Endodermal cell (in vitro differentiated cells): ENCODE measurements at regions not wholly inside any gene's neighbourhood (a gene's known extent, or its start where the extent isn't known, plus 50 kb on each side); places are given as distances from the start of the nearest gene placed in this dataset.

Source experiments
- DNase-seq: peaks from one replicate; pipeline ENCODE4 v3.0.0-alpha.2; 2017
- H3K27ac ChIP-seq: 2 replicates; pipeline ENCODE4 v1.5.1; 2013; ENCODE audit warnings: mild to moderate bottlenecking, low read depth, low read length, moderate library complexity
- H3K27me3 ChIP-seq: 2 replicates; pipeline ENCODE4 v1.6.1; 2013; ENCODE audit warnings: mild to moderate bottlenecking, low read length, moderate library complexity; ENCODE audit not compliant: insufficient read depth, control insufficient read depth, poor library complexity, severe bottlenecking
- H3K36me3 ChIP-seq: 2 replicates; pipeline ENCODE4 v1.7.0; 2013; ENCODE audit warnings: mild to moderate bottlenecking, low read length, moderate library complexity; ENCODE audit not compliant: control insufficient read depth, insufficient read depth
- H3K4me1 ChIP-seq: one replicate; pipeline ENCODE4 v1.7.0; 2013; ENCODE audit warnings: low read length; ENCODE audit not compliant: control insufficient read depth, insufficient read depth
- H3K4me3 ChIP-seq: 2 replicates; pipeline ENCODE4 v1.5.1; 2013; ENCODE audit warnings: mild to moderate bottlenecking, low read length, moderate library complexity
- H3K9ac ChIP-seq: 2 replicates; pipeline ENCODE4 v1.6.1; 2013; ENCODE audit warnings: mild to moderate bottlenecking, low read length, moderate library complexity; ENCODE audit not compliant: poor library complexity, severe bottlenecking; ENCODE audit errors: extremely low read depth
- H3K9me3 ChIP-seq: 2 replicates; pipeline ENCODE4 v1.6.1; 2013; ENCODE audit warnings: mild to moderate bottlenecking, low read length, moderate library complexity; ENCODE audit not compliant: control insufficient read depth
- H3K27ac Mint-ChIP-seq: 2 replicates; pipeline ENCODE4 v1.8.0; 2020; ENCODE audit warnings: mixed read lengths
- H3K27me3 Mint-ChIP-seq: 2 replicates; pipeline ENCODE4 v1.8.0; 2021; ENCODE audit warnings: mild to moderate bottlenecking, mixed read lengths; ENCODE audit not compliant: insufficient read depth
- H3K36me3 Mint-ChIP-seq: 2 replicates; pipeline ENCODE4 v1.8.0; 2020; ENCODE audit warnings: low read depth, mixed read lengths
- H3K4me1 Mint-ChIP-seq: 2 replicates; pipeline ENCODE4 v1.8.0; 2020; ENCODE audit warnings: mixed read lengths
- H3K4me3 Mint-ChIP-seq: 2 replicates; pipeline ENCODE4 v1.8.0; 2020; ENCODE audit warnings: mild to moderate bottlenecking, moderate library complexity, mixed read lengths
- H3K9me3 Mint-ChIP-seq: 2 replicates; pipeline ENCODE4 v1.8.0; 2020; ENCODE audit warnings: mild to moderate bottlenecking, mixed read lengths
- WGBS, 2 experiments: methylation state at CpG; one replicate each; pipeline versions ENCODE4 v1.1.5 to v1.1.7; 2013; ENCODE audit warnings: missing lambda C conversion rate in 2 of 2, mixed read lengths in 1 of 2; ENCODE audit not compliant: insufficient coverage in 1 of 2, insufficient read length in 1 of 2; 5-methylcytosine and 5-hydroxymethylcytosine counted together
- TF ChIP-seq, protein P1 (sequence below): fragments of 200-600 bp; sonication (generic); conservative IDR thresholded peaks from 2 replicates; pipeline ENCODE4 v1.5.0; 2021; ENCODE audit warnings: antibody characterized with exemption, mild to moderate bottlenecking

GRCh38 chr16:11422381-11423314 lies 77.4 kb downstream of the RMI2 start:
- 85 to 88% methylated on average over 13 to 26 of the region's 26 CpGs for WGBS, 2 experiments
- no peaks in the 10 kb centered on the region for H3K9me3 ChIP-seq
- H3K4me1 ChIP-seq = no peaks in the 10 kb centered on the region
- no peak overlapping the region for H3K27ac ChIP-seq
- no peak for DNase-seq
- Mint-ChIP-seq H3K4me1 (no peaks in the 10 kb centered on the region), H3K36me3 (no peaks in the 10 kb centered on the region), H3K27ac (no peak overlapping the region), H3K9me3 (no peaks in the 10 kb centered on the region), H3K4me3 (no peak overlapping the region), H3K27me3 (no peaks in the 10 kb centered on the region)
- no peaks in the 10 kb centered on the region for H3K27me3 ChIP-seq
- no peak overlapping the region for H3K4me3 ChIP-seq
- TF ChIP-seq, protein P1, sequence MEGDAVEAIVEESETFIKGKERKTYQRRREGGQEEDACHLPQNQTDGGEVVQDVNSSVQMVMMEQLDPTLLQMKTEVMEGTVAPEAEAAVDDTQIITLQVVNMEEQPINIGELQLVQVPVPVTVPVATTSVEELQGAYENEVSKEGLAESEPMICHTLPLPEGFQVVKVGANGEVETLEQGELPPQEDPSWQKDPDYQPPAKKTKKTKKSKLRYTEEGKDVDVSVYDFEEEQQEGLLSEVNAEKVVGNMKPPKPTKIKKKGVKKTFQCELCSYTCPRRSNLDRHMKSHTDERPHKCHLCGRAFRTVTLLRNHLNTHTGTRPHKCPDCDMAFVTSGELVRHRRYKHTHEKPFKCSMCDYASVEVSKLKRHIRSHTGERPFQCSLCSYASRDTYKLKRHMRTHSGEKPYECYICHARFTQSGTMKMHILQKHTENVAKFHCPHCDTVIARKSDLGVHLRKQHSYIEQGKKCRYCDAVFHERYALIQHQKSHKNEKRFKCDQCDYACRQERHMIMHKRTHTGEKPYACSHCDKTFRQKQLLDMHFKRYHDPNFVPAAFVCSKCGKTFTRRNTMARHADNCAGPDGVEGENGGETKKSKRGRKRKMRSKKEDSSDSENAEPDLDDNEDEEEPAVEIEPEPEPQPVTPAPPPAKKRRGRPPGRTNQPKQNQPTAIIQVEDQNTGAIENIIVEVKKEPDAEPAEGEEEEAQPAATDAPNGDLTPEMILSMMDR = no peak
- H3K36me3 ChIP-seq = no peaks in the 10 kb centered on the region
- no peak overlapping the region for H3K9ac ChIP-seq

DNA sequence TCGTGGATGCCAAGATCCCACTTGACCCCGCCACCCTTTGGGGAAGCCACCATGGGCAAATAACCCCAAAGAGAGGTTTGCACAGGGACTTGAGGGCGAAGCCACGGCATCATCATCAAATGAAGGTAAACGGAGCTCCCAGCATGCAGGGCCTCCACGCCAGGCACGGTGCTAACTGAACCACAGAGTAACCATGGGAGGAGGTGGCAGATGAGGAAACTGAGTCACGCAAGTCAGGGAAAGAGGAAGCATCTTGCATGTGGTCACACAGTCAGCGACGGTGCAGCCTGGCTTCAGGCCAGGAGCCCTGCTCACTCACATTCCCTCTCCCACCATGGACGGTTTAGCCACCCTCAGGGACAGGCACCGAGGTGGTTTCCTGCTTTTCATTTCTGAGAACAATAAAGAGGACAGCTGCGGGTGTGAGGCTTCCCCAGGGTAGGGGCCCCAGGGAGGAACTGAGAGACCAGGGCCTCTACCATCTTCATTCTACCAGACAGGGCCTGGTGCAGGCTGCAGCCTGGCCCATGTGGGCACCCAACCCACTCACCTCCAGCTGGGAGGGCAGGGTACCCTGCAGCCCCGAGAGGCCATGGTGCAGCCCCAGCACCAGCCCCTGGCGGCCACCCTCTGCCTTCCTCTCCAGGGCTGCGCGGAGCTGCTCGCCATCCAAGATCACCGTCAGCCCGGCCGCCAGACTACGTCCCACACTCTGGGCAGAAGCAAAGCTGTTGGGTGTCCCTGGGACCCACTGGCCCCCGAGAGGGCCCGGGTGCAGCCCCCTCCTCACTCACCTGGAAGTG lies 78.3 kb downstream of the RMI2 start:
- Histone ChIP-seq H3K27me3 (no peaks in the 10 kb centered on the region), H3K4me3 (no peak overlapping the region), H3K27ac (no peak overlapping the region), H3K4me1 (no peaks in the 10 kb centered on the region), H3K9ac (no peak overlapping the region), H3K9me3 (no peaks in the 10 kb centered on the region), H3K36me3 (no peaks in the 10 kb centered on the region)
- Mint-ChIP-seq H3K36me3 (no peaks in the 10 kb centered on the region), H3K27me3 (no peaks in the 10 kb centered on the region), H3K4me3 (no peak overlapping the region), H3K9me3 (no peaks in the 10 kb centered on the region), H3K27ac (no peak overlapping the region), H3K4me1 (no peaks in the 10 kb centered on the region)
- TF ChIP-seq, protein P1 = no peak
- DNase-seq = no peak
- 91 to 94% methylated on average over 17 to 24 of the region's 24 CpGs for WGBS, 2 experiments

DNA sequence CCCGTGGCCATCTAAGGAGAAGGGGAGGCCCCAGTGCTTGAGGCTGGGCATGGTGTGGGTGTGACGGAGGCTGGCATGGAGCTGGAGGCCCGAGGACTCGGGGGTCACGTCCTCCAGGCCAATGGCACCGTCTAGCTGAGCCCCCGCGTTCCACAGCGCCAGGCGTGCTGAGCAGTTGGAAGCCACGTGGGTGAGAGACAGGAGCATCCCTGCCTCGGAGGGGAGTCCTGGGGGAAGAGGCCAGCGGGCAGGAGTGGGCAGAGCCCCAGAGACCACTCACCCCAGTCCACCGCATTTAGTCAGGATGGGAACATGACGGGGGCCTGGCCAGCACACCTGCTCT lies 78.8 kb downstream of the RMI2 start:
- no peak overlapping the region for H3K4me3 Mint-ChIP-seq

More for the DNA sequence above, 78.8 kb downstream of the RMI2 start:
- no peaks in the 10 kb centered on the region for H3K36me3 ChIP-seq
- no peaks in the 10 kb centered on the region for H3K4me1 Mint-ChIP-seq
- H3K9me3 ChIP-seq = no peaks in the 10 kb centered on the region
- no peaks in the 10 kb centered on the region for H3K27me3 Mint-ChIP-seq
- 83 to 93% methylated on average over 13 to 15 of the region's 15 CpGs for WGBS, 2 experiments
- H3K4me1 ChIP-seq = no peaks in the 10 kb centered on the region
- H3K36me3 Mint-ChIP-seq = no peaks in the 10 kb centered on the region
- no peak overlapping the region for H3K27ac ChIP-seq
- no peaks in the 10 kb centered on the region for H3K9me3 Mint-ChIP-seq
- no peaks in the 10 kb centered on the region for H3K27me3 ChIP-seq
- H3K9ac ChIP-seq = no peak overlapping the region
- TF ChIP-seq, protein P1 = no peak
- no peak overlapping the region for H3K4me3 ChIP-seq
- H3K27ac Mint-ChIP-seq = no peak overlapping the region
- no peak for DNase-seq
